ENCODE measurements at regions not wholly inside any gene's neighbourhood (a gene's known extent, or its start where the extent isn't known, plus 50 kb on each side); places are given as distances from the start of the nearest gene placed in this dataset.

GRCh38 chr4:151865744-151866591 lies 105.2 kb upstream of the GATB start:
- intact Hi-C loops (cut with micrococcal nuclease; ENCODE audit: unreplicated experiment), result no loop called here
- Histone ChIP-seq H2AFZ (ENCODE audit: control insufficient read depth, low read depth, low read length) (no peak overlapping the region), H3K9me3 (replicated peaks; ENCODE audit: control insufficient read depth, insufficient read depth, low read length) (no peaks in the 10 kb centered on the region; the same call in 2 of the 3 replicates), H3K9ac (ENCODE audit: control insufficient read depth, insufficient read depth, low read length) (no peak overlapping the region), H3K36me3 (ENCODE audit: control insufficient read depth in 2 of 2, insufficient read depth in 2 of 2, low read length in 1 of 2) (no peaks in the 10 kb centered on the region), H3K4me3 (no peak overlapping the region), H3K4me2 (ENCODE audit: control insufficient read depth, insufficient read depth) (no peak overlapping the region), H4K20me1 (ENCODE audit: control insufficient read depth, insufficient read depth) (no peaks in the 10 kb centered on the region), H3K27ac (ENCODE audit: control insufficient read depth, insufficient read depth) (no peak overlapping the region), H3K27me3 (replicated peaks in 1 of 2; ENCODE audit: control insufficient read depth in 2 of 2, insufficient read depth in 2 of 2, low read length in 1 of 2) (no peaks in the 10 kb centered on the region), H3K79me2 (ENCODE audit: control insufficient read depth, insufficient read depth, low read length) (no peaks in the 10 kb centered on the region), H3K4me1 (ENCODE audit: control insufficient read depth, insufficient read depth, low read length) (no peaks in the 10 kb centered on the region)
- CTCF ChIA-PET, result interaction anchor here (1.6 kb wide), 1 partner anchor 10 kb away, joined by 5 read pairs; no protein-coding TSS in a partner anchor
- no TSS peak for BruUV-seq (replicated peaks)
- in situ Hi-C loops (cut with MboI), result no loop called here
- WGBS (ENCODE audit: insufficient coverage, insufficient replicate concordance, low lambda C conversion rate, missing lambda C conversion rate), result 25% methylated on average over 9 of the region's 9 CpGs
- ATAC-seq (no peak), FAIRE-seq (no peak), DNase-seq (ENCODE audit: low read depth, low spot score) (no peak)
- POLR2A ChIA-PET, result interaction anchor here (0.6 to 1.4 kb wide), 3 partner anchors 24 to 649 kb away, joined by 3 read pairs; no protein-coding TSS in a partner anchor
- RAD21 ChIA-PET (ENCODE audit: unreplicated experiment), result no interaction called here
- SMC1A ChIA-PET (ENCODE audit: uncharacterized antibody, unreplicated experiment), result interaction anchor here (0.6 to 1.5 kb wide), 5 partner anchors 16 to 222 kb away, joined by 3 to 5 read pairs (median 3); no protein-coding TSS in a partner anchor
- TF ChIP-seq KAT2A (conservative IDR thresholded peaks at IDR 0.05; ENCODE audit: control insufficient read depth, low read depth, low read length), result no peak
- TF ChIP-seq EP300 (IDR thresholded peaks at IDR 0.05; ENCODE audit: borderline replicate concordance in 1 of 2, control insufficient read depth in 1 of 2, low read depth in 2 of 2, low read length in 2 of 2), result no peak
- no peak for TF ChIP-seq ZZZ3 (IDR thresholded peaks at IDR 0.05; ENCODE audit: control insufficient read depth, insufficient read length, low read depth)
- TF ChIP-seq ZBTB11 (CRISPR knock-in tag; IDR thresholded peaks at IDR 0.05), result no peak
- TF ChIP-seq CREM (IDR thresholded peaks at IDR 0.05; ENCODE audit: low read depth), result no peak
- TF ChIP-seq YY1 (IDR thresholded peaks at IDR 0.05; ENCODE audit: low read depth, low read length), result no peak
- TF ChIP-seq KLF5 (IDR thresholded peaks at IDR 0.05; ENCODE audit: partially characterized antibody), result no peak
- TF ChIP-seq SUZ12 (IDR thresholded peaks at IDR 0.05; ENCODE audit: unreplicated experiment), result no peak
- TF ChIP-seq TBL1XR1 (IDR thresholded peaks at IDR 0.05; ENCODE audit: low read depth, low read length), result no peak
- TF ChIP-seq PKNOX1 (IDR thresholded peaks at IDR 0.05), result no peak
- TF ChIP-seq DPF2 (IDR thresholded peaks at IDR 0.05), result no peak
- TF ChIP-seq CBFB (IDR thresholded peaks at IDR 0.05; ENCODE audit: low read depth), result no peak
- no peak for TF ChIP-seq NFYA (IDR thresholded peaks at IDR 0.05; ENCODE audit: borderline replicate concordance, low read depth, low read length)
- no peak for TF ChIP-seq MTA3 (IDR thresholded peaks at IDR 0.05; ENCODE audit: borderline replicate concordance, low read length)
- TF ChIP-seq HSF1 (IDR thresholded peaks at IDR 0.05; ENCODE audit: low read depth, low read length), result no peak
- TF ChIP-seq ELK1 (IDR thresholded peaks at IDR 0.05; ENCODE audit: low read depth, low read length), result no peak

Data from GM12878 (cell line).